Stomach (tissue), 8 donors: ENCODE measurements at regions not wholly inside any gene's neighbourhood (a gene's known extent, or its start where the extent isn't known, plus 50 kb on each side); places are given as distances from the start of the nearest gene placed in this dataset.
"Not testable (repeated sequence)": the region's sequence is repeated elsewhere in the genome, so short reads cannot be mapped to it uniquely, and the experiment has no call there.

Source experiments
- DNase-seq, 2 donors: peaks; one replicate each; pipeline versions ENCODE4 v3.0.0 to v3.0.0-alpha.2; 2013 to 2019
- H3K27ac ChIP-seq, 5 donors: fragments of 200-600 bp in 4 of 5; sonication (generic) in 4 of 5; one replicate each; pipeline ENCODE4 v1.5.1; 2013 to 2019; ENCODE audit warnings: mild to moderate bottlenecking in 1 of 5, moderate library complexity in 1 of 5
- H3K27me3 ChIP-seq, 3 donors: fragments of 200-600 bp; sonication (generic); one replicate each; pipeline ENCODE4 v1.5.1; 2017 to 2019; ENCODE audit warnings: mixed run types in 1 of 3
- H3K36me3 ChIP-seq, 4 donors: fragments of 200-600 bp; sonication (generic); 1 replicate in 3 of 4; 2 replicates in 1 of 4; pipeline ENCODE4 v1.5.1; 2016 to 2019
- H3K4me1 ChIP-seq, 4 donors: fragments of 200-600 bp; sonication (generic); one replicate each; pipeline ENCODE4 v1.5.1; 2016 to 2019
- H3K4me3 ChIP-seq, 4 donors: fragments of 200-600 bp; sonication (generic) in 3 of 4; one replicate each; pipeline ENCODE4 v1.5.1; 2016 to 2019; ENCODE audit warnings: mild to moderate bottlenecking in 1 of 4
- H3K9me3 ChIP-seq, 4 donors: fragments of 200-600 bp; sonication (generic); one replicate each; pipeline ENCODE4 v1.5.1; 2016 to 2019
- WGBS, 5 donors: extraction: QIAGEN DNeasy Blood & Tissue Kit in 3 of 5; methylation state at CpG; one replicate each; pipeline versions ENCODE4 v1.1.5 to v1.1.7; 2013 to 2018; 5-methylcytosine and 5-hydroxymethylcytosine counted together
- intact Hi-C: fragments of 100-400 bp; cut with DNase I; formaldehyde crosslinking; loops from one replicate; pipeline ENCODE4 v1.15.1; 2023; ENCODE audit warnings: low total_unique reads
- donor health status: healthy with polysubstance abuse.
- donor health status: Bipolar disorder and iron deficiency.
- donor health status: healthy.

DNA sequence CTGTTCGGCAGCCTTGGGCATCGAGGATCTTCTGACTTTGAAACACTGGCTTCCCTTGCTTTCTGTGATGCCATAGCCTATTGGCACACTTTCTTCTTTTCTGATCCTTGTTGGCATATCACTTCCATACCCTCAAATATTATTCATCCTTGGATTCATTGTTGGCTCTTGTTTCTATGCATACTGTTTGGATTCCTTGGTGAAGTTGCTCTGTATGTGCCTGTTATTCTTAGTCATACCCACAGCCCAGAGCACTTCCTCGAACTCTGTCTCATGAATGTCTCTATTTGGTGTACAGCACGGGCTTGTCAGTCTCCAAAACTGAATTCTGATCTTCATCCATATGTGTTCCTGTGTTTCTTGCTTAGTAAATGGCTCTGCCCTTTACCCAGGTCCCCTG lies 63.6 kb downstream of the NPIPB11 start:
- H3K27ac ChIP-seq, H3K36me3 ChIP-seq, DNase-seq, intact Hi-C loops, H3K27me3 ChIP-seq, H3K4me1 ChIP-seq, H3K4me3 ChIP-seq, H3K9me3 ChIP-seq: not testable (repeated sequence)
- 75 to 94% (median 92%) methylated on average over 2 to 4 of the region's 4 CpGs for WGBS, 5 donors

DNA sequence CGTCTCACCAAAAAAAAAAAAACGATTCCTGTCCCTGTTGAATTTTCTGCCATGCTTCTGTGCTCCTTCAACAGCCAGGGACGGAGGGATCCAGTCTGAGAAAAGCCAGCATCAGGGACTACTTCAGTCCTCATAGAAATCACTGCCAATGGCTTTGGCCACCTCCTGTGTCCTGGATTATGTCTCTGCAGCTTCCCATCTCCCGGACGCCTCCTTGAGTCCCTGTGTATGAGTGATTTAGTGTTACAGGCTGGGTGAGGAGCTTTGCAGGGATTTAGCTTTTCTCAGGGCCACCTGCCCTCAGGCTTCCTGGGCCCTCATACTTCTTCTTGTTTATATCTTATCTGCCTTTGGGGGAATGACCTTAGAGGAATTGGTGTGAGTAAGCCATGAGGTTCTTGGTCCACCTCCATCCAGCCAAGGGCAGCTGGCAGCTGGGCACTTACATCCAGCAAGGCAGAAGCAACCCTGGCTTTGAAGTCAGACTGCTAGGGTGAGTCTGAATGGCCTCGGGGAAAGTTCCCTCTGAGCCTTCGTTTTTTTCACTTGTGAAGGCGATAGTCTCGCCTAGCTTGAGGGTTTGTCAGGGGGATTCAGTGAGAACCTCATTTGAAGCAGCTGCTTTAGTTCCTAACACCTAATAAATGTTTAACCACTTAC lies 65.6 kb downstream of the NPIPB11 start:
- H3K27me3 ChIP-seq, H3K4me1 ChIP-seq, DNase-seq, intact Hi-C loops, H3K27ac ChIP-seq, H3K4me3 ChIP-seq, H3K9me3 ChIP-seq, H3K36me3 ChIP-seq: not testable (repeated sequence)
- WGBS, 5 donors, result 72 to 84% (median 79%) methylated on average over 5 to 9 of the region's 9 CpGs

DNA sequence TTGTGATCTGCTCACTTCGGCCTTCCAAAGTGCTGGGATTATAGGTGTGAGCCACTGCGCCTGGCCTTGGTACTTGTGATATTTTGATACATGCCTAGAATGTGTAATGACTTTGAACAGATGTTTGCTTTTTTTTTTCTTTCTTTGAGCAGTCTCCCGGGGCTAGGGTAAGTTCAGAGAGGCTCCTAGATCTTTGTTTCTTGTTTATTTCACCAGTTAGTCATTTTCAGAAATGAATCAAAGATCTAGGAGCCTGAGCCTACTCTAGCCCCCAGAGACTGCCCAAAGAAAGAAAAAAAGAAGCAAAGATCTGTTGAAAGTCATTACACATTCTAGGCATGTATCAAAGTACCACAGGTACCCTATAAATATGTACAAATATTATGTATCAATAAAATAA lies 66.3 kb downstream of the NPIPB11 start:
- intact Hi-C loops, H3K36me3 ChIP-seq, DNase-seq, H3K4me1 ChIP-seq, H3K27me3 ChIP-seq, H3K9me3 ChIP-seq, H3K27ac ChIP-seq, H3K4me3 ChIP-seq: not testable (repeated sequence)
- 64 to 85% (median 71%) methylated on average over 3 of the region's 3 CpGs for WGBS, 5 donors

DNA sequence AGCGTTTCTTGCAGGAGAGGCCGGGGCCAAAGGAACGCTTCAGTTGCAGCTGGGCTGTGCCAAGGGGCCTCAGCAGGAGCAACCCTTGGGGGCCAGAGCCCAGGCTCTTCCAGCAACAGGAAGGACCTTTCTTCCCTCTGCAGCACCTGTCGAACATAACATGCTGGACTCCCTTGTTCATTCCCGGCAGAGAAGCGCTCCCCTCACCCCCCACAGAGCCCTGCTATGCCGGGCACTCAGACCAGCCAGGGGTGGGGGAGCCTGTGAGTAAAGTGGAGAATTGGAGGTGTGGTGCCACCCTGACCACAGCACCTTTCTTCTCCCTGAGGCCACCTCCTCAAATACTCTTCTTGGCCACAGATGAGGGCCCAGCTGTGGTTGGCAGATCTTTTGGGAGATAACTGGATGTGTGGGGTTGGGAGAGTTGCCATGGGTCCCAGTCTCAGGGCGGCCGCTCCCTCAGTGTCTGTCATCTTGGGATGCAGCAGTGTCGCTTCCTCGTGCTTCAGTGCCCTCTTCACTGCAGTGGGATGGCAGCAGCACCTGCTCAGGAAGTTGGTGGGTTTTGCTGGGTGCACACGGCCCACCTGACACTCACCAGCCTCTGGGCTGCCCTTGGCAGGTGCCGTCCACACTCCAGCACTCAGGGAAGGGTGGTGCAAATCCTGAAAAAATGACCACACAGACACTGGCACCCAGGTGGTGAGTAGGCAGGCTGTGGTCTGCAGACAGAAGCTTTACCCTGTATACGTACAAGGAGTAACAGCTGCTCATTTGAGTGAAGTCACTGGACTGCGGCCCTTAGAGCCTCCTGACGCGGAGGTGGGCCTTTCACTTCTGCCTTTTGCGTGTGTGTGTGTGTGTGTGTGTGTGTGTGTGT lies 67.5 kb downstream of the NPIPB11 start:
- WGBS, 5 donors, result 84 to 90% (median 90%) methylated on average over 6 to 18 of the region's 18 CpGs
- H3K27ac ChIP-seq, intact Hi-C loops, H3K9me3 ChIP-seq, H3K4me1 ChIP-seq, DNase-seq, H3K4me3 ChIP-seq, H3K36me3 ChIP-seq, H3K27me3 ChIP-seq: not testable (repeated sequence)

DNA sequence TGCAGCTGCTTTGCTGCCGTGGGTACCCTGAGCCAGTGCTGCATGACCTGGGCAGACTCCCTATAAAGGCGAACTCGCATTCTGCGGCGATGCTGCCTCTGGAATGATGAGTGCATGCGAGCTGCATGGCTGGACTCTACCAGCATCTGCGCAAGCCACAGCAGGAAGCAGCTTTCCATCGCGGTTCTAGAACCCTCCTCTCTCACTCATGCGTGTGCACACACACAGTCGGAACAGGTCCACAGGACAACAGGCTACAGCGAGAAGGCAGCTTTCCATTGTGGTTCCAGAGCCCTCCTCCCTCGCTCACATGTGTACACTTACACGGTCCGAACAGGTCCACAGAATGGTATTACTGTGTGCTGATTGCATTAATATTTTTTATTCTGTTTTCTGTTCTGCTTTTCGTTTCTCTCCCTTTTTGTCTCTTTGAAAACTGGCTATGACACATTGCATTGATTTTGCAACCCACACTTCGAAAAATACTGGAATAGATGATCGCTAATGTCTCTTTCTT lies 69.1 kb downstream of the NPIPB11 start:
- H3K27ac ChIP-seq, intact Hi-C loops, H3K4me1 ChIP-seq, H3K27me3 ChIP-seq, H3K4me3 ChIP-seq, H3K9me3 ChIP-seq, H3K36me3 ChIP-seq, DNase-seq: not testable (repeated sequence)
- 92 to 96% (median 94%) methylated on average over 18 of the region's 18 CpGs for WGBS, 5 donors

DNA sequence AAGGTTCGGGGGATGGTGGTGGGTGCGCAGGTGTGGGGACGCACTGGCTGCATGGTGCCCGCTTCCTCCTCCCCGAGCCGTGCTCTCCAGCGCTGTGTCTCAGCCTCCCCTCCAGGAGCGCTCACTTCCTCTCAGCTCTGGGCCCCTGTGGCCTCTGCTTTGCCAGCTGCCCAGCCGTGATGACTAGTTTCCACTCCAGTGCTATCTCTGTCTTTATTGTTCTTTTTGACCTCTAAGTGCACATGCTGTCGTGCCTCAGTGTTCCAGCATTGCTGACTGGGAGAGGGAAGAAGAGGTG lies 71.0 kb downstream of the NPIPB11 start:
- H3K9me3 ChIP-seq, H3K27ac ChIP-seq, H3K27me3 ChIP-seq, intact Hi-C loops, H3K4me1 ChIP-seq, H3K36me3 ChIP-seq, DNase-seq, H3K4me3 ChIP-seq: not testable (repeated sequence)
- 76 to 93% (median 86%) methylated on average over 3 to 9 of the region's 10 CpGs for WGBS, 5 donors

DNA sequence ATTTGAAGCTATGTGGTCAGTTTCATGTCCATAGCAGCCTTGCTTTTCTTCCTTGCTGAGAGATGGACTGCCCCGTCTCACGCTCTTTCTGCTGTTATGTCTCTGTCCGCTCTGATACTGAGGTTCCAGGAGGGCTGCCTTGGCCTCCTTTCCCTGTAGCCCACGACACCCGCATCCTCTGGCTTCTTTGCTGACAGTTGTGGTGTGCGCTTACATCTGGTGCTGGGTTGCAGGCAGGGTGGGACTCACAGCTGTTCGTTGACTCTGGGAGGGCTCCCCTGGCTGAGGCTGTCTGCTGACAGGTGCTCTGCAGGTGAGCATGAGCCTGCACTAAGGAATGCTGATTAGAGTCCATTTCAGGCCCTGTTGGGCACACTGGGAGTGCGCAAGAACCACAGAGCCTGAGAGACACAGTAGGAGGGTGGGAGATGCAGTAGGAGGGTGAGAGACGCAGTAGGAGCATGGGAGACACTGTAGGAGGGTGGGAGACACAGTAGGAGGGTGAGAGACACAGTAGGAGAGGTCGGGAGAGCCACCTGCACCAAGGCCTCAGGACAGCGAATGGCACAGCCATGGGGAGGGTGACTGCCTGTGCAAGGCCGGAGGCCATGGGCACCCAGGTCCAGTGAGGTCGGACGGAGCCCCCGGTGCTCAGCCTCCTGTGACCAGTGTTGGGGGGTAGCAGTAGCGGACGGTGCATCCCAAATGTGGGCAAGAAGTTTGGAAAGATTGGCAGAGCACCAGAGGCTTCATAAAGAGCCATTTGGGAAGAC lies 71.5 kb downstream of the NPIPB11 start:
- H3K36me3 ChIP-seq, H3K27ac ChIP-seq, H3K9me3 ChIP-seq, DNase-seq, H3K4me3 ChIP-seq, H3K27me3 ChIP-seq, intact Hi-C loops, H3K4me1 ChIP-seq: not testable (repeated sequence)
- 90 to 95% (median 93%) methylated on average over 11 to 17 of the region's 17 CpGs for WGBS, 5 donors

DNA sequence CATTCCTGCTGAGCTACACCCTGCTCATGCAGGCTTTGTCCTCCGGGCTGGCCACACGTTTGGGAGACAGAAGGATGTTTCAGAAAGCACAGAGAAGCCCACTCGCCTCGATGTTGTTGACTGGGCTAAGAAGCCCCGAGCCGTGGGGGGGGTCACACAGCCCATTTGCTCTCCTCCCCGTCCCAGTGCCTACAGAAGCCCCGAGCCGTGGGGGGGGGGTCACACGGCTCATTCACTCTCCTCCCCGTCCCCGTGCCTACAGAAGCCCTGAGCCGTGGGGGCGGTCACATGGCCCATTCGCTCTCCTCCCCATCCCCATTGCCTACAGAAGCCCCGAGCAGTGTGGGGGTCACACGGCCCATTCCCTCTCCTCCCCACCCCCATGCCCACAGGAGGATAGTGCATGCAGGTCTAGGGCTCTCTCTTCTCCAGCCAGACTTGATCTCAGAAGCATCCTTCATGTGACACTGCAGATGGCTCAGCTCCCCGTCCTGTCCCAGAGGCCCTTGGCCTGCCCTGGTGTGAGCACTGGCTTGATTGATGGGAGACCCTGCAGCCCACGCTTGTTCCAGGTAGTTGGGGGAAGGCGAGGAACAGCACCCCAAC lies 72.9 kb downstream of the NPIPB11 start:
- H3K9me3 ChIP-seq, H3K27ac ChIP-seq, intact Hi-C loops, H3K4me1 ChIP-seq, H3K4me3 ChIP-seq, H3K27me3 ChIP-seq, DNase-seq: not testable (repeated sequence)
- peaks cover 0 to 19% (median 14%) of the 10 kb centered on the region in 4 donors for H3K36me3 ChIP-seq
- 81 to 100% (median 88%) methylated on average over 3 to 20 of the region's 20 CpGs for WGBS, 5 donors

DNA sequence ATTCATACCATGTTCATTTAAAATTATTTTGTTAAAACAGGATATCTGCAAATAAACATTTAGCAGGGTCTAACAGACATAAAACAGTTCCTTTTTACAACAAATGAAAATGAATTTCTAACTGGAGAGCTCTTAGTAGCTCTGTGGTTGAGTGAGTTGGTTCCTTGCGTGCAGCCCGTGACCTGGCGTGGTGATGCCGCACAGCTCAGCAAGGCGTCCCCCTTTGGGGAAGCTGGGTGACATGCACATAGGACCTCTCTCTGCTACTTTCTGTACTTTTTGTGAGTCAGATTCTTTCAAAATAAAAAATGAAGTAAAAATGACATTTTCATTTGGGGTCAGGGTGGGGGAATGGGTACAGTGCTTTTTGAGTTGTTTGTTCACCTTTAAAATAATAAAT lies 75.9 kb downstream of the NPIPB11 start:
- DNase-seq, H3K9me3 ChIP-seq, H3K27me3 ChIP-seq, H3K27ac ChIP-seq, H3K4me1 ChIP-seq, intact Hi-C loops, H3K4me3 ChIP-seq: not testable (repeated sequence)
- H3K36me3 ChIP-seq, result peaks cover 0 to 22% (median 14%) of the 10 kb centered on the region in 4 donors
- 84 to 100% (median 94%) methylated on average over 3 to 5 of the region's 5 CpGs for WGBS, 5 donors

DNA sequence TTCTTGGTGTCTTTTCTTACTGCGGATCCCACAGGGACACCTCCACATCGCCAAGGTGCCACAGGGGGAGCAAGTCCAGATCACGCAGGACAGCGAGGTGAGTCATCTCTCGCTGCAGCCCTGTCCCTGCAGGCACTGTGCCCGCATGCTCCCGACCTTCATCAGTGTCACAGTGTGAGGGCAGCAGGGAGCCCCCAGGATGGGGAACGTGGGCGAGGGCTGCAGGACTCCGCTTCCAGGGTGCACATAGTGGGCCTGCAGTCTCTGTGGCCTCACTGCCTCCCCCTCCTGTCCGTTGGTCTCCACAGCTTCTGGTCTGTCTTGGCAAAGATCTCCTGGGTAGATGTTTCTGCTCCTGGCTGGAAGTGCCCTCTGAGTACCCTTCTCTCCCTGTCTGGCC lies 78.0 kb downstream of the NPIPB11 start:
- H3K4me1 ChIP-seq, H3K4me3 ChIP-seq, H3K27me3 ChIP-seq, intact Hi-C loops, DNase-seq, H3K27ac ChIP-seq, H3K9me3 ChIP-seq: not testable (repeated sequence)
- 84 to 87% (median 86%) methylated on average over 8 to 11 of the region's 11 CpGs; no CpG with 5 or more reads in 1 of the 5 donors for WGBS, 5 donors
- H3K36me3 ChIP-seq, result peaks cover 0 to 21% (median 12%) of the 10 kb centered on the region in 4 donors

DNA sequence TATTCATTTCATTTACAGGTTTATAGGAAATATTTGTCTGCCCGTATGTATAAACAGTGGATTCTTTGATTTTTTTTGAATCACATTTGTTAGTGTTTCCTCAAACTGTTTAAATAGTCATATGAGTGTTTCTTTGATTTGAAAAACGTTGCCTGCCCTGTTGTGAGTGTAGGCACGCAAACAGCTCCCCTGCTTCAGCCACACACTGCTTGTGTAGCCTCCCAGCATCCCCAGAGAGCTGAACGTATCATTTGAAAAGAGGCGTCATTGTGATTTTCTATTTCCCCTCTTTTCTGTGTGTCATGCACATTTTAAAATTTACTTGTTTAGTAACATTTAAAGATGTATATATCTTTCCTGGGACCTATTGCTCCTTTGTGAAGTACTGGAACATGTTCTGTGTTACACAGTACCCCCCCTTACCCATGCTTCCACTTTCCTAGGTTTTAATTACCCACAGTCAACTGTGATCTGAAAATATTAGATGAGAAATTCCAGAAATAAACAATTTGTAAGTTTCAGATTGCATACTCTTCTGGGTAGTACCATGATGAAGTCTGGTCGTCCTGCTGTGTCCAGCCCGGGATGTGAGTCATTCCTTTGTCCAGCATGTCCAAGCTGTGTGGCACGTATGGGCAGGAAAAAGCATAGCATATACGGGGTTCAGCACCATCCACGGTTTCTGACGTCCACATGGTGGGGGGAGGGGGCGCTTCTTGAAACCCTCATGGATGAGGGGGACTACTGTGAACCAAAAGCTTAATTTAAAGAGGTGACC lies 78.7 kb downstream of the NPIPB11 start:
- 52 to 61% (median 58%) methylated on average over 12 of the region's 12 CpGs for WGBS, 5 donors

More for the DNA sequence above, 78.7 kb downstream of the NPIPB11 start:
- H3K27ac ChIP-seq, DNase-seq, H3K4me1 ChIP-seq, H3K4me3 ChIP-seq, H3K27me3 ChIP-seq, H3K9me3 ChIP-seq, intact Hi-C loops: not testable (repeated sequence)
- H3K36me3 ChIP-seq, result peaks cover 0 to 17% (median 10%) of the 10 kb centered on the region in 4 donors
